D721Med (cell line): ENCODE measurements at regions not wholly inside any gene's neighbourhood (a gene's known extent, or its start where the extent isn't known, plus 50 kb on each side); places are given as distances from the start of the nearest gene placed in this dataset.

Experiments used
- DNase-seq: peaks from one replicate; pipeline ENCODE4 v3.0.0; 2011; ENCODE audit warnings: low spot score; ENCODE audit not compliant: insufficient read length
- FAIRE-seq: peaks from 2 replicates; lab custom pipeline; 2011; peaks lifted over from hg19 to GRCh38; lab: Jason Lieb, UNC
- TF ChIP-seq, protein P1 (sequence below): IDR thresholded peaks from 2 replicates; pipeline ENCODE4 v1.5.1; 2012; ENCODE audit warnings: mild to moderate bottlenecking, control low read depth; ENCODE audit not compliant: insufficient read depth; ENCODE audit errors: missing control alignments

DNA sequence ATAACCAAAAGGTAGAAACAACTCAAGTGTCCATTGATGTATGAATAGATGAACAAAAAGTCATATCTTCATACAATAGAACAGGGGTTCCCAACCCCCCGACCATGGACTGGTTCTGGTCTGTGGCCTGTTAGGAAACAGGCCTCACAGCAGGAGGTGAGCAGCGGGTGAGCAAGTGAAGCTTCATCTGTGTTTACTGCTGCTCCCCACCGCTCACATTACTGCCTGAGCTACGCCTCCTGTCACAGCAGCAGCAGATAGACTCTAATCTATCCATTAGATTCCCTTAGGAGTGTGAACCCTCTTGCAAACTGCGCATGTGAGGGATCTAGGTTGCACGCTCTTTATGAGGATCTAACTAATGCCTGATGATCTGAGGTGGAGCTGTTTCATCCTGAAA, 478.0 kb downstream of the BRINP1 start:
- FAIRE-seq (no peak), DNase-seq (no peak)
- TF ChIP-seq, protein P1, sequence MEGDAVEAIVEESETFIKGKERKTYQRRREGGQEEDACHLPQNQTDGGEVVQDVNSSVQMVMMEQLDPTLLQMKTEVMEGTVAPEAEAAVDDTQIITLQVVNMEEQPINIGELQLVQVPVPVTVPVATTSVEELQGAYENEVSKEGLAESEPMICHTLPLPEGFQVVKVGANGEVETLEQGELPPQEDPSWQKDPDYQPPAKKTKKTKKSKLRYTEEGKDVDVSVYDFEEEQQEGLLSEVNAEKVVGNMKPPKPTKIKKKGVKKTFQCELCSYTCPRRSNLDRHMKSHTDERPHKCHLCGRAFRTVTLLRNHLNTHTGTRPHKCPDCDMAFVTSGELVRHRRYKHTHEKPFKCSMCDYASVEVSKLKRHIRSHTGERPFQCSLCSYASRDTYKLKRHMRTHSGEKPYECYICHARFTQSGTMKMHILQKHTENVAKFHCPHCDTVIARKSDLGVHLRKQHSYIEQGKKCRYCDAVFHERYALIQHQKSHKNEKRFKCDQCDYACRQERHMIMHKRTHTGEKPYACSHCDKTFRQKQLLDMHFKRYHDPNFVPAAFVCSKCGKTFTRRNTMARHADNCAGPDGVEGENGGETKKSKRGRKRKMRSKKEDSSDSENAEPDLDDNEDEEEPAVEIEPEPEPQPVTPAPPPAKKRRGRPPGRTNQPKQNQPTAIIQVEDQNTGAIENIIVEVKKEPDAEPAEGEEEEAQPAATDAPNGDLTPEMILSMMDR: no peak

DNA sequence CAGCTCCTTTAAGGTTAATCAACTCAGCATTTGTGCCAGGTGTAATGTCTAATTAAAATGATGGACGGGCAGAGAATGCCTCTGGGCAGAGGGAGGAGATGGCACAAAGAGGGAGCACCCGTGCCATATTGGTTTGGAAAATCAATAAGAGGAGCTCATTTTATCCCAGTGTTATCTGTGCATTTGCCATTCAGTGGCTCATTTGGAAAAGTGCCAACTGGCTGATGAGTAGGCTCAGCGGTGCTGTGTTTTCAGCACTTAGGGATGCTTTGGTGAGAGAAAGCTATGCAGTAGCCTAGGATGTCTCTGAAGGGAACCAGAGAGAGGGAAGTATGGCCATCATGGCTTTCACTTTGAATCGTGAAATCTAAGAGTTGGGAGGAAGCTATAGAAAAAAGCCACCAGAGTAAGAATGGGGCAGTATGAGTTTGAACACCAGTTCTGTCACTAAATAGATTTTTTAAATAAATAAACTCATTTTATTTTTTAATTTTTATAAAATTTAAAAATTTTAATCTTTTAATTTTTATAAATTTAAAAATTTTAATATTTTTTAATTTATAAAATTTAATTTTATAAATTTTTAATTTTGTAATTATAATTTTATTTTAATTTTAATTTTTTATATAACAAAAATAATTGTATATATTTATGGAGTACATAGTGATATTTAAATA, 472.8 kb downstream of the BRINP1 start:
- FAIRE-seq (no peak), DNase-seq (no peak)
- TF ChIP-seq, protein P1: no peak

DNA sequence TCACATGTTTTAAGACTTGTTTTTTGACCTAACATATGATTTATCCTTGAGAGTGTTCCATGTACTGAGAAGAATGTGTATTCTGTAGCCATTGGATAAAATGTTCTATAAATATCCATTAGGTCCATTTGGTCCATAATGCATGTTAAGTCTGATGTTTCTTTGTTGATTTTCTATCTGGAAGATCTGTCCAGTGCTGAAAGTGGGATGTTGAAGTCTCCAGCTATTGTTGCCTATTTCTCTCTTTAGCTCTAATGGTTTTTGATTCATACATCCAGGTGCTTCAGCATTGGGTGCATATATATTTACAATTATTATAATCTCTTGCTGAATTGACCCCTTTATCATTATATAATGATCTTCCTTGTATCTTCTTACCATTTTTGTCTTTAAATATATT, 451.1 kb downstream of the BRINP1 start:
- FAIRE-seq: no peak

DNA sequence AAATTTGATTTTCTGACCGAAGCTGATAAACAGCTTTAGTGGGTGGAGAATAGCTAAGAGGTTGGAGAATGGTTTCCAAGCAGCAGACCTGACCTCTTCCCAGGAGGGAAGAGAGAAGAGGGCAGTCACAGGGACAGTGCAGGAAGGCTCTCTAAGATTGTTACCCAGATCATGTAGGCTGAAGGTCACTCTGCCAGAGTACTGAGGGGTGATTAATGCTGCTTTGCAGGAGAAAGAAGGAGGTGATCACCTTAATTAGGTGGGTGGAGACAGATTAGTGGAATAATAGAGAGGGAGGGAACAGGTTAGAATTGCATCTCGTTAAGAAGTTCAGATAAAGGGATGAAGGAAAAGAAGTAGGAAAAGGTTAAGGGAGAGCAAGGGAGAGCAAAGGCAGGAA, 440.5 kb downstream of the BRINP1 start:
- DNase-seq: no peak
- TF ChIP-seq, protein P1: no peak
- FAIRE-seq: no peak

More for the DNA sequence above, 451.1 kb downstream of the BRINP1 start:
- TF ChIP-seq, protein P1: no peak
- DNase-seq: no peak

DNA sequence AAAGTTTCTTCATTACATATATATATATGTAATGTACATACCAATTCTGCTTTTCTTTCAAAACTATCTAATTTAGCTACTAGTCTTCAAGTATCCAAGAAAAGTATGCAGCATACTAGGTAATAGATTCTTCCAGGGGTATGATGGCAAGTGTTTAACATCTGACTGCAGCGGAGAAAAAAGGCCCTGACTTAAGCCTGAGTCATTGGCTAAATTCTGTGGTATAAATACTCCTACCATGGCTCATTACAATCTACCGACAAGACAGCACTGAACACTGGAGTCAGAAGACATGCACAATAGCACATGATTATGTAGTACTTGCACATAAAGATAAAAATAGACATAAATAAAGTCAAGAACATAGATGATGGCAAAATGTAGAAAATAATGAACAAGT, 439.9 kb downstream of the BRINP1 start:
- no peak for DNase-seq
- TF ChIP-seq, protein P1: no peak
- no peak for FAIRE-seq

DNA sequence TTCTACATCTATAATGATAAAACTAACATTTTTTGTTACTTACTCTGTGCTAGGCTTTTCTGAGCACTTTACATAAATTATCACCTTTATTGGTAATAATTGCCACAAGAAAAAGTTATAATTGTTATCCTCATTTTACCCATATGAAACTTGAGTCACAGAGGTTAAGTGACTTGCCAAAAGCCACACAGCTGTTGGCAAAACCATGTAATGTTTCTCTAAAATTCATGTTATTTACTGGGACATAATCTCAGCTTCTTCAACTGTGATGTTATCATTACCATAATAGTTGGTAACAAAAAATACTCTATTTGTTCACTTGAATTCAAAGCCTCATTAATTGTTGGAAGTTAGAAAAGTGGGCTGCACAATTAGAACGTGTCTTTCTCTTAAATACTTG, 437.3 kb downstream of the BRINP1 start:
- no peak for DNase-seq
- no peak for FAIRE-seq
- TF ChIP-seq, protein P1: no peak

DNA sequence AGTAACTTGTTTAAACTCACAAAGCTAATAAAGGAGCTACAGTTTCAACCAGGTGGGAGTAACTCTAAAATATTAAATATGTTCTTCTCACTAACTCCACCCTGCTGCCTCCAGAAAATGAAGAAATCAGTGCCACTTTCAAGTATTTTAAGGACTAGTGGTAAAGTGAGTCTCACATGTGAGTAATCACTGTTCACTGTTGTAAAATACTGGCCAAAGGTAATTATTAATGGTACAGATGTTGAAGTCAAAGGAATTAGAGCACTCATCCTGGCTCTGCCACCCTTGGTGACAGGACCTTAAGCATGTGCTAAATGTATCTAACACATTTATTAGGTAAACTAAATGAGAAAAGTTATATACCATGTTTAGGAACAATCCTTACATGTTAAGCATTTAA, 430.7 kb downstream of the BRINP1 start:
- FAIRE-seq: no peak

More for the DNA sequence above, 430.7 kb downstream of the BRINP1 start:
- TF ChIP-seq, protein P1: no peak
- no peak for DNase-seq
